ACHN (cell line): ENCODE measurements at regions not wholly inside any gene's neighbourhood (a gene's known extent, or its start where the extent isn't known, plus 50 kb on each side); places are given as distances from the start of the nearest gene placed in this dataset.
"Not testable (repeated sequence)": the region's sequence is repeated elsewhere in the genome, so short reads cannot be mapped to it uniquely, and the experiment has no call there.

Experiments used
- DNase-seq: peaks from one replicate; pipeline ENCODE4 v3.0.0-alpha.2; 2015
- in situ Hi-C: cut with HindIII; loops from 2 replicates; pipeline ENCODE4 v1.10.0; 2017; ENCODE audit warnings: low sequenced_read_pairs, low pct_ligation_motif_present, low pct_unique_long_range_greater_than_20kb

GRCh38 chr16:13561291-13562070 is 358.5 kb upstream of the ERCC4 start:
- DNase-seq: no peak
- in situ Hi-C loops: no loop called here

- no peak for DNase-seq
- in situ Hi-C loops: no loop called here
Observed at GRCh38 chr16:13568803-13569202, 351.2 kb upstream of the ERCC4 start.

- in situ Hi-C loops: no loop called here
- no peak for DNase-seq
Observed at GRCh38 chr16:13569986-13570385, 350.0 kb upstream of the ERCC4 start.

GRCh38 chr16:13571036-13571435 is 348.9 kb upstream of the ERCC4 start:
- no peak for DNase-seq
- in situ Hi-C loops: no loop called here

GRCh38 chr16:13573903-13574302 is 346.1 kb upstream of the ERCC4 start:
- DNase-seq: no peak
- in situ Hi-C loops: no loop called here

- in situ Hi-C loops: no loop called here
- DNase-seq: no peak
Observed at GRCh38 chr16:13586051-13586450, 333.9 kb upstream of the ERCC4 start.

- in situ Hi-C loops: no loop called here
- DNase-seq: no peak
Observed at GRCh38 chr16:13587181-13587580, 332.8 kb upstream of the ERCC4 start.

- in situ Hi-C loops: no loop called here
- no peak for DNase-seq
Observed at GRCh38 chr16:13594823-13595222, 325.1 kb upstream of the ERCC4 start.

- in situ Hi-C loops: no loop called here
- no peak for DNase-seq
Observed at GRCh38 chr16:13606804-13607203, 313.1 kb upstream of the ERCC4 start.

GRCh38 chr16:13607289-13607688 is 312.7 kb upstream of the ERCC4 start:
- in situ Hi-C loops: no loop called here
- no peak for DNase-seq

- DNase-seq: no peak
- in situ Hi-C loops: no loop called here
Observed at GRCh38 chr16:13611596-13611995, 308.4 kb upstream of the ERCC4 start.

GRCh38 chr16:13612623-13613022 is 307.3 kb upstream of the ERCC4 start:
- DNase-seq: no peak

GRCh38 chr16:13613165-13613564 is 306.8 kb upstream of the ERCC4 start:
- in situ Hi-C loops: no loop called here
- no peak for DNase-seq

More at GRCh38 chr16:13612623-13613022, 307.3 kb upstream of the ERCC4 start:
- in situ Hi-C loops: no loop called here

- in situ Hi-C loops: no loop called here
- no peak for DNase-seq
Observed at GRCh38 chr16:13621639-13622038, 298.3 kb upstream of the ERCC4 start.

GRCh38 chr16:13628156-13628555 is 291.8 kb upstream of the ERCC4 start:
- in situ Hi-C loops: no loop called here
- no peak for DNase-seq

GRCh38 chr16:13629704-13630103 is 290.2 kb upstream of the ERCC4 start:
- in situ Hi-C loops: no loop called here
- no peak for DNase-seq

- peak; percentile 6 for DNase-seq
- in situ Hi-C loops: no loop called here
Observed at GRCh38 chr16:13630374-13630773, 289.6 kb upstream of the ERCC4 start.

- in situ Hi-C loops: no loop called here
Observed at GRCh38 chr16:13631213-13631767, 288.7 kb upstream of the ERCC4 start.

GRCh38 chr16:13631916-13632315 is 288.0 kb upstream of the ERCC4 start:
- DNase-seq: no peak
- in situ Hi-C loops: no loop called here

More at GRCh38 chr16:13631213-13631767, 288.7 kb upstream of the ERCC4 start:
- DNase-seq: no peak

- in situ Hi-C loops, DNase-seq: not testable (repeated sequence)
Observed at GRCh38 chr16:13632504-13632903, 287.4 kb upstream of the ERCC4 start.
